AG09309 (cell line): ENCODE measurements at regions not wholly inside any gene's neighbourhood (a gene's known extent, or its start where the extent isn't known, plus 50 kb on each side); places are given as distances from the start of the nearest gene placed in this dataset.

Source experiments
- DNase-seq: peaks from one replicate; pipeline ENCODE4 v3.0.0-alpha.2; 2010; ENCODE audit warnings: low read depth
- H3K4me3 ChIP-seq: 2 replicates; pipeline ENCODE4 v1.5.1; 2011; ENCODE audit warnings: mild to moderate bottlenecking, low read depth, low read length, moderate library complexity; ENCODE audit not compliant: control insufficient read depth
- TF ChIP-seq, protein P1 (sequence below): IDR thresholded peaks from 2 replicates; pipeline ENCODE4 v1.5.1; 2011; ENCODE audit warnings: mild to moderate bottlenecking, low read depth, low read length, inconsistent platforms; ENCODE audit not compliant: insufficient read depth, control insufficient read depth; ENCODE audit errors: missing control alignments

DNA sequence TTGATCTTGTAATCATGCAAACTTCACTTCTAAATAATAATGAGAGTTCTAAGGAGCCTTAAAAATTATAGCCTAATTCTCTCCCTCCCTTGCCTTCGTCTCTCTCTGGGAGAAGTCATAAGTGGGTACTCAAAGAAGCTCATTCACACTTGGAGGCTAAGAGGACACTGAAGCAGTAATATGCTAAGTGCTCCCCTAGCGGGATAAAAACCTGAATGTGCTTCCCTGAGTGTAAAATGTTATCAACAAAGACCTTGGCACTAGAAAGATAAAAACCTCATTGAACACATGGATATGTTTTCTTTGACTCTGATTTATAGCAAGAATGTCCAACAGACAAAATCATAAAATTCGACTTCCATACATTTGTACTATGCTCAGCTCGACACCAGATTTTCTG lies 337.9 kb upstream of the NOVA1 start:
- TF ChIP-seq, protein P1, sequence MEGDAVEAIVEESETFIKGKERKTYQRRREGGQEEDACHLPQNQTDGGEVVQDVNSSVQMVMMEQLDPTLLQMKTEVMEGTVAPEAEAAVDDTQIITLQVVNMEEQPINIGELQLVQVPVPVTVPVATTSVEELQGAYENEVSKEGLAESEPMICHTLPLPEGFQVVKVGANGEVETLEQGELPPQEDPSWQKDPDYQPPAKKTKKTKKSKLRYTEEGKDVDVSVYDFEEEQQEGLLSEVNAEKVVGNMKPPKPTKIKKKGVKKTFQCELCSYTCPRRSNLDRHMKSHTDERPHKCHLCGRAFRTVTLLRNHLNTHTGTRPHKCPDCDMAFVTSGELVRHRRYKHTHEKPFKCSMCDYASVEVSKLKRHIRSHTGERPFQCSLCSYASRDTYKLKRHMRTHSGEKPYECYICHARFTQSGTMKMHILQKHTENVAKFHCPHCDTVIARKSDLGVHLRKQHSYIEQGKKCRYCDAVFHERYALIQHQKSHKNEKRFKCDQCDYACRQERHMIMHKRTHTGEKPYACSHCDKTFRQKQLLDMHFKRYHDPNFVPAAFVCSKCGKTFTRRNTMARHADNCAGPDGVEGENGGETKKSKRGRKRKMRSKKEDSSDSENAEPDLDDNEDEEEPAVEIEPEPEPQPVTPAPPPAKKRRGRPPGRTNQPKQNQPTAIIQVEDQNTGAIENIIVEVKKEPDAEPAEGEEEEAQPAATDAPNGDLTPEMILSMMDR = no peak
- H3K4me3 ChIP-seq = no peak overlapping the region
- no peak for DNase-seq

DNA sequence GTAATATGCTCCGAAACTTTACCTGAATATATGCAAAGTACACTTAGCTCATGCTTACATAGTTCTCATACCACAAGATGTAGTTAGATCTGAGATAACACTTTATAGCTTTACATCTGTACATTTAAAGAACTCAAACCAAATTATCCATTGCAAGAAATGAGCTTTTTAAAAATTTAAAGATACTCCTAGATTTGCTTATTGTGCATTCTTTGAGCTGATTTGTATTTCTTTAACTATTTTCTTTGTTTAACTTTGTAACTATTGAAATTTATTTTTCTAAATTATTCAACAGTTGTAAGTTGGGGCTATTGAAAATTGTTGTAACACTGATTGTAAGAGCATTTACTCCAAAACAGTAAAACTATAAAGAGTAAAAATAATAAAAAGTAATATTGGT lies 340.2 kb upstream of the NOVA1 start:
- TF ChIP-seq, protein P1 = no peak
- no peak for DNase-seq
- no peak overlapping the region for H3K4me3 ChIP-seq

DNA sequence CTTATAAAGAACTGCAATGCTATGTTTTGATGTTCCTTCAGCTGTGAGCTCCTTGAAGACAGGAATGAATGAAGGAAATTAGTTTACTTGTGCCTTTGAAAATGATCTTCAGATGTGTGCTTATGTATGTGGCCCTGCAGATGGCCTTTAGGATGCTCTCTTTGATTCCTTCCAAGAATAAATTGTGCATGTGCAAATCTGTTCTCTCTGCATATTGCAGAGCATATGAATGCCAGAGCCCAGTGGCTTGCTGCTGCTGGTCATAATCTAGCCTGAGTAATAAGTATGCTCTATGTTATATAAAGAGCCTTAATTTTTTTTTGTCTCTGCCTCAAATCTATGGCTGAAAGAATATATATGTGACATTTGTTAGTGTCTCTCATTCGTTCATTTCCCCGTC lies 341.9 kb upstream of the NOVA1 start:
- H3K4me3 ChIP-seq = no peak overlapping the region
- DNase-seq = no peak
- TF ChIP-seq, protein P1 = no peak

DNA sequence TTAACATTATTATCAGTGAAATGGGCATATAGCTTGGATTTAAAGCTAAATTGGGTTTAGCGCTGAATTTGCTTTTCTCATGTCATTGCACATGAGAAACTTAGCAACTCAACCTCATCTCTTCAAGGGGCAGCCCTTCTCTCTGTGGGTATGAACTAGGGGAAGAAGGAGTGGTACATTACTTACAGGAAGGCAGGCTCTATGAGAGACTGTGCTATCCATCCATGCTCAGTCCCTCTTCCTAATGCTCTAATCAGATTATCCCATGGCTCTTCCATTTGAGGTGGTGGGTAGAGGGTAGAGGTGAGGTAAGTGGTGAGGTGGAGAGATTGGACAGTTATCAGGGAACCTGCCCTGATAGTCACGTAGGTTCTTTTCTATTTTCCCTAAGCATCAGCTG lies 343.7 kb upstream of the NOVA1 start:
- TF ChIP-seq, protein P1 = no peak

DNA sequence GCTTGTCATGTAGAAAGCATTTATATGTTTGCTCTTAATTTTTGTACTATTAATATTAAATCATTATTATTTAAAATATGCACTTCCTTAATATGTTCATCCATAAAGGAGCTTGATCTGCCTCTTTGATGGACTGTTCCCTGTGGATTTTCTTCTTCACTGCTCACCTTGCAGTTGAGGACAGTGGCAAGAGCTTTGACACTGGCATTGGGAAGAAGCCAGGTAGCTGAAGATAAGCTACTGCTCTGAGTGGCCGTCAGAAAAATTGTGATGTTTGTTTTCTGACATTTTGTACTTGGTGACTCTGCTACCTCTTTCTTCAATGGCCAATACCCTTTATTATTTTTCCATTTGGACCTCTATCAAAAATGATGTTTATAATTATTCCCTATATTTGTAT lies 349.4 kb upstream of the NOVA1 start:
- H3K4me3 ChIP-seq = no peak overlapping the region
- TF ChIP-seq, protein P1 = no peak

More for the DNA sequence above, 343.7 kb upstream of the NOVA1 start:
- no peak overlapping the region for H3K4me3 ChIP-seq
- no peak for DNase-seq

DNA sequence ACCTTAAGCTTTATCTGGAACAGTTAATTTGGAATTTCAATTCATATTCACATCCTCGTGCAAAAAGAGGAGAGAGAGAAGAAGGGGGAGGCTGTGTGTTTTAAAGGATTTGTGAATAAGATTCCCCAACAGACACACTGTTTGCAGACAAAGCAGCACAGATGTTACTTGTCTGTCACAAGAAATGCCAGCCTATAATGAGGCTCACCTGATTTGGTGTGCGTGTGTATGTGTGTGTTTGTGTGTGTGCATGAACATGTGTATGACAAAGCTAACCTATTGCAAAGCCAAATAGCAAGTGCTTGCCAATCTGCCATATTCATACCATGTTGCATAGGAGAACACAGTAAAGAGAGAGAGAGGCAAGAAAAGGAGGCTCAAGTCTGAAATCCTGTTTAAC lies 361.6 kb upstream of the NOVA1 start:
- TF ChIP-seq, protein P1 = no peak
- DNase-seq = no peak
- H3K4me3 ChIP-seq = no peak overlapping the region

More for the DNA sequence above, 349.4 kb upstream of the NOVA1 start:
- no peak for DNase-seq
